ENCODE measurements at regions not wholly inside any gene's neighbourhood (a gene's known extent, or its start where the extent isn't known, plus 50 kb on each side); places are given as distances from the start of the nearest gene placed in this dataset.
A peak's percentile ranks its signal among the peaks of the same experiment; 100 is the strongest.

DNA sequence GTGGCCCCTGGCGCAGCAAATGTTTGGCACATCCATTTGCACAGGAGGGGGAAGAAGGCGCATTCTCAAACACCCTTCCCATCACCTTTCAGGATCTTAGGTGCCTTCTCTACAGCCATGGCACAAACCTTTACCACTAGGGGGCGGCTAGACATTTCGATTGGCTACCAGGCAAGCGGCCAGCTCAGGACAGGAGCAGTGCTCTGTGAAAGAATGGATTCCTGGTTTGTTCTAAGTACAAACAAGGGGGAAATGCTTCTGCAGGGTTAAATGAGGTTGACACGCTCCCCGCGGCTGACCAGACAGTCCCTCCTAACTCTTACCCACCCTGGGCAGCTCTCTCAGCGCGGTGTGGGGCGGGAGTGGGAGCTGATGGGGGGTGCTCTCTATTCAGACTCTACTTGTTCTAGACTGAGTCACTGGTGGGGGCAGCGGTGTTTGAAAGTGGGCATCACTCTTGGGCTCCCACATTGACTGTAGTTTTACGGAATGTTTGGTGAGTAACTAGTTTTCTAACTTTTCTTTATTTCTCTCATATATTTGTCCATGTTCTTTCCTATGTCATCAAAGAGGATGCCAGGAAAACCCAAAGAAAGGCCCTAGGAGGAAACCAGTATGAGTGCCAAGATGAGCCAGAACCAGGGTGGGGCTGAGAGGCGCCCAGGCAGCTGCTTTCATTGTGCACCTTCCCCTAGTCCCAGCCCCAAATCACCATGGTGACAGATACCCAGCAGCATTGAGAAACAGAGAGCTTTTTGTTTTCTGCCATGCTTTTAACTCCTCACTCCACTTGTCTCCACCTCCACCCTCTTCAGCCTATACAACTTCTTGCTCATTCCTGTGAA is 61.4 kb upstream of the GPR158 start:
- peak in 13 of 14 donors; percentile 58 to 83 (median 75) for DNase-seq

DNA sequence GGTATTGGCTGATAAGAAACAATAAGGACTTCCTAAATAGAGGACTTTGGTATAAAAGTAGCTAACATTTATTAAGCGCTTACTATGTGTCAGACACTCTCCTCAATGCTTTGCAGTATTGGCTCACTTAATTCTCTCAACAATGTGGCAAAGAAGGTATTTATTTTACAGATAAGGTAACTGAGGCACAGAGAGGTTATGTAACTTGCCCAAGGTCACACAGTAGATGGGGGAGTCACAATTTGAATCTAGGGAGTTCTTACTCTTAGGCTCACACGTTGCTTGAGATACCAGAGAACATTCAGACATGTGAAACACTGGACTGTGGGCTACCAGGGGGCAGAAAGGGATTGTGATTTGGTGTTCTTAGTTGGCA is 60.8 kb upstream of the GPR158 start:
- DNase-seq = no peak

DNA sequence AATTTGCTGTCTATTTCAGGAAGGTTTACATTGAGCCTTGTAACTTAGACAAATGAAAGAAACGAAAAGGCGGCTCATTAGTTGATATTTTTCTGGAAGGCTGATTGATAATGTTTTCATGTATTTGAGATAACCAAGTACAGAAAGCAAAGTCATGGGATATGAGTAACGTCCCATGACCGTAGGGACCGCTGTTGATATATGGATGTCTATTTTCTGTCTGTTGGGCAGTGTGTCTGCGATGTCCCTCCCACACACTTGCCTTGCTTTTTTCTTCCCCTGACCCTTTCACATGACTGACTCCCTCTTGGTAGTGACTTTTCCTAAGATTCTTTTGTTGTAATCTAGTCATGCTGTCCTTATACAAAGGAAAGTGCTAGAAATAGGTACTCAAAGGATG is 57.0 kb upstream of the GPR158 start:
- no peak for DNase-seq

DNA sequence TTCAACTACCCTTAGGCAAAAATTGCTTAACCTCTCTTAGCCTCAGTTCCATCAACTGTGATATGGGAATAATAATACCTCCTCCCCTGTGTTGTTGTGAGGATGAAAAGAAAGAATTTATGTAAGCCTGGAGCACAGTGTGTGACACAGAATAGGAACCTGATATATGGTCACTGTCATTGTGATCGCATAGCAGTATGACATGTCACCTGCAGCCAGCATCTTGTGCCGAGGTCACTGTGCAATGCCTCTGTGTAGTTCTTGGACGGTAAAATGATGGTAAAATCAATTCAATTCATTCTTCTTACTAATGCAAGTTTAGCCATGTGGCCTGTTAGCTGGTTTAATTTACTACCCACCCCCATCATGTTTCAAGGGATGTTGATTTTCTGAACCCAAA is 54.6 kb upstream of the GPR158 start:
- DNase-seq = no peak

Measured in C1 segment of cervical spinal cord (tissue), 14 donors.